HCT116 (cell line): ENCODE measurements at regions not wholly inside any gene's neighbourhood (a gene's known extent, or its start where the extent isn't known, plus 50 kb on each side); places are given as distances from the start of the nearest gene placed in this dataset.

Experiments
- CEBPB ChIP-seq: IDR thresholded peaks from 2 replicates; pipeline ENCODE4 v1.6.1; 2012; ENCODE audit warnings: low read depth
- EZH2 ChIP-seq: fragments of 200-600 bp; sonication (generic); IDR thresholded peaks from 2 replicates; pipeline ENCODE4 v1.6.1; 2017; ENCODE audit warnings: antibody characterized with exemption, mixed run types
- POLR2A ChIP-seq: IDR thresholded peaks from 2 replicates; pipeline ENCODE4 v1.7.0; 2011; ENCODE audit warnings: borderline replicate concordance; ENCODE audit not compliant: insufficient read depth, insufficient read length; ENCODE audit errors: extremely low read depth
- RAD21 ChIP-seq: IDR thresholded peaks from 2 replicates; pipeline ENCODE4 v1.6.1; 2012; ENCODE audit warnings: low read depth, mild to moderate bottlenecking
- TF ChIP-seq, protein P1 (sequence below): IDR thresholded peaks from 2 replicates; pipeline ENCODE4 v1.6.1; 2012
- TF ChIP-seq, protein P2 (sequence below), 3 experiments: fragments of 200-600 bp in 1 of 3; sonication (generic) in 1 of 3; IDR thresholded peaks in 2 of 3; conservative IDR thresholded peaks in 1 of 3; 2 replicates each; pipeline ENCODE4 v1.5.1; 2012 to 2017; ENCODE audit warnings: low read depth in 2 of 3, low read length in 2 of 3, antibody characterized with exemption in 1 of 3, borderline replicate concordance in 1 of 3, control low read depth in 1 of 3, mild to moderate bottlenecking in 1 of 3, mixed read lengths in 1 of 3, mixed run types in 1 of 3, moderate library complexity in 1 of 3; ENCODE audit not compliant: insufficient read depth in 1 of 3

GRCh38 chr13:83568019-83568418 lies 314.3 kb downstream of the SLITRK1 start:
- TF ChIP-seq, protein P1, sequence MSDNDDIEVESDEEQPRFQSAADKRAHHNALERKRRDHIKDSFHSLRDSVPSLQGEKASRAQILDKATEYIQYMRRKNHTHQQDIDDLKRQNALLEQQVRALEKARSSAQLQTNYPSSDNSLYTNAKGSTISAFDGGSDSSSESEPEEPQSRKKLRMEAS, result no peak
- no peak for TF ChIP-seq EZH2
- TF ChIP-seq, protein P2, sequence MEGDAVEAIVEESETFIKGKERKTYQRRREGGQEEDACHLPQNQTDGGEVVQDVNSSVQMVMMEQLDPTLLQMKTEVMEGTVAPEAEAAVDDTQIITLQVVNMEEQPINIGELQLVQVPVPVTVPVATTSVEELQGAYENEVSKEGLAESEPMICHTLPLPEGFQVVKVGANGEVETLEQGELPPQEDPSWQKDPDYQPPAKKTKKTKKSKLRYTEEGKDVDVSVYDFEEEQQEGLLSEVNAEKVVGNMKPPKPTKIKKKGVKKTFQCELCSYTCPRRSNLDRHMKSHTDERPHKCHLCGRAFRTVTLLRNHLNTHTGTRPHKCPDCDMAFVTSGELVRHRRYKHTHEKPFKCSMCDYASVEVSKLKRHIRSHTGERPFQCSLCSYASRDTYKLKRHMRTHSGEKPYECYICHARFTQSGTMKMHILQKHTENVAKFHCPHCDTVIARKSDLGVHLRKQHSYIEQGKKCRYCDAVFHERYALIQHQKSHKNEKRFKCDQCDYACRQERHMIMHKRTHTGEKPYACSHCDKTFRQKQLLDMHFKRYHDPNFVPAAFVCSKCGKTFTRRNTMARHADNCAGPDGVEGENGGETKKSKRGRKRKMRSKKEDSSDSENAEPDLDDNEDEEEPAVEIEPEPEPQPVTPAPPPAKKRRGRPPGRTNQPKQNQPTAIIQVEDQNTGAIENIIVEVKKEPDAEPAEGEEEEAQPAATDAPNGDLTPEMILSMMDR (IDR thresholded peaks at IDR 0.05 in 2 of 3, conservative IDR thresholded peaks at IDR 0.05 in 1 of 3; ENCODE audit: borderline replicate concordance in 1 of 3, insufficient read depth in 1 of 3, low read depth in 2 of 3, low read length in 2 of 3), result no peak
- TF ChIP-seq POLR2A, result no peak
- no peak for TF ChIP-seq RAD21
- no peak for TF ChIP-seq CEBPB
